Endothelial cell (in vitro differentiated cells): ENCODE measurements at regions not wholly inside any gene's neighbourhood (a gene's known extent, or its start where the extent isn't known, plus 50 kb on each side); places are given as distances from the start of the nearest gene placed in this dataset.
"Not testable (repeated sequence)": the region's sequence is repeated elsewhere in the genome, so short reads cannot be mapped to it uniquely, and the experiment has no call there.

ENCODE experiments used
- DNase-seq: peaks from one replicate; pipeline ENCODE4 v3.0.0; 2021; ENCODE audit warnings: low spot score
- H3K27ac Mint-ChIP-seq: one replicate; pipeline ENCODE4 v1.8.0; 2021; ENCODE audit warnings: mixed read lengths, inconsistent platforms; ENCODE audit not compliant: unreplicated experiment
- H3K27me3 Mint-ChIP-seq: one replicate; pipeline ENCODE4 v1.8.0; 2021; ENCODE audit warnings: mild to moderate bottlenecking, moderate library complexity, mixed read lengths, inconsistent platforms; ENCODE audit not compliant: unreplicated experiment
- H3K36me3 Mint-ChIP-seq: one replicate; pipeline ENCODE4 v1.8.0; 2021; ENCODE audit warnings: mild to moderate bottlenecking, low read depth, mixed read lengths, inconsistent platforms; ENCODE audit not compliant: unreplicated experiment
- H3K4me1 Mint-ChIP-seq: one replicate; pipeline ENCODE4 v1.8.0; 2021; ENCODE audit warnings: mild to moderate bottlenecking, mixed read lengths, inconsistent platforms; ENCODE audit not compliant: unreplicated experiment
- H3K4me3 Mint-ChIP-seq: one replicate; pipeline ENCODE4 v1.8.0; 2021; ENCODE audit warnings: mild to moderate bottlenecking, mixed read lengths, inconsistent platforms; ENCODE audit not compliant: unreplicated experiment
- H3K9me3 Mint-ChIP-seq: one replicate; pipeline ENCODE4 v1.8.0; 2021; ENCODE audit warnings: mixed read lengths, inconsistent platforms; ENCODE audit not compliant: unreplicated experiment
- CTCF ChIP-seq: fragments of 200-600 bp; sonication (generic); IDR thresholded peaks from one replicate; pipeline ENCODE4 v1.5.0; 2021; ENCODE audit warnings: antibody characterized with exemption; ENCODE audit not compliant: unreplicated experiment

GRCh38 chr2:128667391-128667790 lies 348.7 kb upstream of the HS6ST1 start:
- DNase-seq = no peak
- H3K27me3 Mint-ChIP-seq = peaks cover 5% of the 10 kb centered on the region
- no peaks in the 10 kb centered on the region for H3K9me3 Mint-ChIP-seq
- H3K36me3 Mint-ChIP-seq = peaks cover 6% of the 10 kb centered on the region
- no peak for TF ChIP-seq CTCF
- H3K4me1 Mint-ChIP-seq = no peaks in the 10 kb centered on the region
- H3K4me3 Mint-ChIP-seq = no peak overlapping the region
- no peak overlapping the region for H3K27ac Mint-ChIP-seq

- Mint-ChIP-seq H3K4me3 (no peak overlapping the region), H3K9me3 (no peaks in the 10 kb centered on the region), H3K27ac (no peak overlapping the region), H3K36me3 (peaks cover 6% of the 10 kb centered on the region), H3K4me1 (no peaks in the 10 kb centered on the region), H3K27me3 (peaks cover 4% of the 10 kb centered on the region)
- DNase-seq = no peak
- no peak for TF ChIP-seq CTCF
Observed at GRCh38 chr2:128668946-128669345, 350.3 kb upstream of the HS6ST1 start.

- DNase-seq = no peak
- Mint-ChIP-seq H3K27ac (no peak overlapping the region), H3K27me3 (peaks cover 2% of the 10 kb centered on the region), H3K4me1 (no peaks in the 10 kb centered on the region), H3K36me3 (peaks cover 3% of the 10 kb centered on the region), H3K9me3 (no peaks in the 10 kb centered on the region), H3K4me3 (no peak overlapping the region)
- TF ChIP-seq CTCF = no peak
Observed at GRCh38 chr2:128670066-128670465, 351.4 kb upstream of the HS6ST1 start.

- not testable (repeated sequence) for H3K9me3 Mint-ChIP-seq, DNase-seq, H3K4me3 Mint-ChIP-seq, H3K4me1 Mint-ChIP-seq, H3K27ac Mint-ChIP-seq, H3K27me3 Mint-ChIP-seq, H3K36me3 Mint-ChIP-seq
Observed at GRCh38 chr2:128671981-128672757, 353.5 kb upstream of the HS6ST1 start.

- H3K27me3 Mint-ChIP-seq, DNase-seq, H3K27ac Mint-ChIP-seq, H3K9me3 Mint-ChIP-seq, H3K4me1 Mint-ChIP-seq, H3K36me3 Mint-ChIP-seq, H3K4me3 Mint-ChIP-seq: not testable (repeated sequence)
Observed at GRCh38 chr2:128679680-128680079, 361.0 kb upstream of the HS6ST1 start.

GRCh38 chr2:128681507-128681906 lies 362.8 kb upstream of the HS6ST1 start:
- Mint-ChIP-seq H3K36me3 (no peaks in the 10 kb centered on the region), H3K27ac (no peak overlapping the region), H3K4me3 (no peak overlapping the region), H3K4me1 (no peaks in the 10 kb centered on the region), H3K27me3 (peaks cover 3% of the 10 kb centered on the region), H3K9me3 (no peaks in the 10 kb centered on the region)
- no peak for TF ChIP-seq CTCF
- no peak for DNase-seq
